BLaER1 treated with 17β-estradiol and CSF1 and Interleukin-3, amounts not matched to agents 10 nM and 100 nM (cell line): ENCODE measurements at regions not wholly inside any gene's neighbourhood (a gene's known extent, or its start where the extent isn't known, plus 50 kb on each side); places are given as distances from the start of the nearest gene placed in this dataset.

ENCODE experiments used
- H3K27ac ChIP-seq, 11 experiments: shearing (Covaris generic); formaldehyde crosslinking; 2 replicates each; pipeline ENCODE4 v1.8.1; 2022
- H3K27me3 ChIP-seq, 11 experiments: shearing (Covaris generic); formaldehyde crosslinking; 2 replicates each; pipeline ENCODE4 v1.8.1; 2022
- H3K36me3 ChIP-seq, 11 experiments: shearing (Covaris generic); formaldehyde crosslinking; 2 replicates each; pipeline ENCODE4 v1.8.1; 2022
- H3K4me1 ChIP-seq, 10 experiments: shearing (Covaris generic); formaldehyde crosslinking; 2 replicates each; pipeline ENCODE4 v1.8.1; 2022
- H3K4me2 ChIP-seq, 11 experiments: shearing (Covaris generic); formaldehyde crosslinking; 2 replicates each; pipeline ENCODE4 v1.8.1; 2022
- H3K4me3 ChIP-seq, 10 experiments: shearing (Covaris generic); formaldehyde crosslinking; 2 replicates each; pipeline ENCODE4 v1.8.1; 2022
- H3K9ac ChIP-seq, 11 experiments: shearing (Covaris generic); formaldehyde crosslinking; 2 replicates each; pipeline ENCODE4 v1.8.1; 2022
- H3K9me3 ChIP-seq, 11 experiments: shearing (Covaris generic); formaldehyde crosslinking; replicated peaks in 1 of 11; 2 replicates each; pipeline ENCODE4 v1.8.1; 2022
- H4K20me1 ChIP-seq, 11 experiments: shearing (Covaris generic); formaldehyde crosslinking; 2 replicates each; pipeline ENCODE4 v1.8.1; 2022
- Cebpa-rat ChIP-seq, 11 experiments: shearing (Covaris generic); IDR thresholded peaks; 2 replicates each; pipeline ENCODE4 v1.8.1; 2022

- H3K27ac ChIP-seq, result no peak overlapping the region
Measured at GRCh38 chr7:40918701-40919271, 784.0 kb downstream of the SUGCT start.

DNA sequence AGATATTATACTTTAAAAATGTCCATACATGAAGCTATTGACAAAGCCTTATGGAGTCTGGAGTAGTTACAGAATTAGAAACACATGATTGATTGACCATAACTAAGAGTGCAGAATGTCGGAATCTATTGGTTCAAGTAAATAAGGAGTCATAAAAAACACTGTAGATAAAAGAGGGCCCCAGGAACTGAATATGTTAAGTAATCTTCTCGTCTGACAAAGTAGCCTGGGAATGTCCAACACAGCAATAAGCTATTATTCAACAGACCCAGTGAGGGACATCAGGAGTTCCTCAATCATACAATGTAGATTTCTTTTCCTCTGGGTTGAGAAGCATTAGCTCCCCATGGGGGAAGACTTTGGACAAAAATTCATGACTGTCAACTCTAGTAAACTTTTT lies 782.0 kb downstream of the SUGCT start:
- no peak overlapping the region for H3K4me2 ChIP-seq
- H3K4me1 ChIP-seq, result no peaks in the 10 kb centered on the region
- no peaks in the 10 kb centered on the region for H4K20me1 ChIP-seq
- no peaks in the 10 kb centered on the region for H3K36me3 ChIP-seq
- H3K9me3 ChIP-seq, result no peaks in the 10 kb centered on the region
- TF ChIP-seq Cebpa-rat (IDR thresholded peaks at IDR 0.05), result no peak
- H3K27me3 ChIP-seq, result no peaks in the 10 kb centered on the region
- no peak overlapping the region for H3K9ac ChIP-seq
- no peak overlapping the region for H3K27ac ChIP-seq
- no peak overlapping the region for H3K4me3 ChIP-seq

More at GRCh38 chr7:40918701-40919271, 784.0 kb downstream of the SUGCT start:
- Histone ChIP-seq H3K9ac (no peak overlapping the region), H3K4me2 (no peak overlapping the region), H3K4me3 (no peak overlapping the region), H4K20me1 (no peaks in the 10 kb centered on the region), H3K27me3 (no peaks in the 10 kb centered on the region), H3K4me1 (no peaks in the 10 kb centered on the region), H3K9me3 (no peaks in the 10 kb centered on the region), H3K36me3 (no peaks in the 10 kb centered on the region)
- no peak for TF ChIP-seq Cebpa-rat (IDR thresholded peaks at IDR 0.05)

- Histone ChIP-seq H3K36me3 (no peaks in the 10 kb centered on the region), H3K27ac (no peak overlapping the region), H3K9ac (no peak overlapping the region), H3K4me3 (no peak overlapping the region), H3K4me2 (no peak overlapping the region), H3K9me3 (no peaks in the 10 kb centered on the region), H3K27me3 (no peaks in the 10 kb centered on the region), H4K20me1 (no peaks in the 10 kb centered on the region), H3K4me1 (no peaks in the 10 kb centered on the region)
- no peak for TF ChIP-seq Cebpa-rat (IDR thresholded peaks at IDR 0.05)
Measured at GRCh38 chr7:40915071-40915470, 780.3 kb downstream of the SUGCT start.
